ENCODE measurements at regions not wholly inside any gene's neighbourhood (a gene's known extent, or its start where the extent isn't known, plus 50 kb on each side); places are given as distances from the start of the nearest gene placed in this dataset.

DNA sequence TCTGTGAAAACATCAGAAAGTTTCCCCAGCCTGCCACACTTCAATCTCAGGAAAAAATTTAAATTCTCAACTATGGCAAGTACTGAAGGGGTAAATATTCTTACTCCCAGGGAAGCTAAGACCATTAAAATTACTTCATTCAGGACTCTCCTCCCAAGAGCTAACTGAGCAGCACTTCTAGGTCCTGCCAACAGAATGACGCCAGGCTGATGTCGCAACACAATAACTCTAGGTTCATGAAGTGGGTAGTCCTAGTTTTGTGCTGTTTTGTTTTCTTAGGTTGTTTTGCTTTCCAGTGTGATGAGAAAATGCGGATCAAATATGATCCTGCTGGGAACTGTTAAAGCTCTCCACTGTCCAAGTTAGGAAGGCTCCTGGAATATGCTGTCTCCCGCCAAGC lies 180.0 kb downstream of the NKX6-1 start:
- TF ChIP-seq, protein P1, sequence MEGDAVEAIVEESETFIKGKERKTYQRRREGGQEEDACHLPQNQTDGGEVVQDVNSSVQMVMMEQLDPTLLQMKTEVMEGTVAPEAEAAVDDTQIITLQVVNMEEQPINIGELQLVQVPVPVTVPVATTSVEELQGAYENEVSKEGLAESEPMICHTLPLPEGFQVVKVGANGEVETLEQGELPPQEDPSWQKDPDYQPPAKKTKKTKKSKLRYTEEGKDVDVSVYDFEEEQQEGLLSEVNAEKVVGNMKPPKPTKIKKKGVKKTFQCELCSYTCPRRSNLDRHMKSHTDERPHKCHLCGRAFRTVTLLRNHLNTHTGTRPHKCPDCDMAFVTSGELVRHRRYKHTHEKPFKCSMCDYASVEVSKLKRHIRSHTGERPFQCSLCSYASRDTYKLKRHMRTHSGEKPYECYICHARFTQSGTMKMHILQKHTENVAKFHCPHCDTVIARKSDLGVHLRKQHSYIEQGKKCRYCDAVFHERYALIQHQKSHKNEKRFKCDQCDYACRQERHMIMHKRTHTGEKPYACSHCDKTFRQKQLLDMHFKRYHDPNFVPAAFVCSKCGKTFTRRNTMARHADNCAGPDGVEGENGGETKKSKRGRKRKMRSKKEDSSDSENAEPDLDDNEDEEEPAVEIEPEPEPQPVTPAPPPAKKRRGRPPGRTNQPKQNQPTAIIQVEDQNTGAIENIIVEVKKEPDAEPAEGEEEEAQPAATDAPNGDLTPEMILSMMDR (IDR thresholded peaks at IDR 0.05): no peak
- no peak for TF ChIP-seq POLR2A (IDR thresholded peaks at IDR 0.05)
